ENCODE measurements at regions not wholly inside any gene's neighbourhood (a gene's known extent, or its start where the extent isn't known, plus 50 kb on each side); places are given as distances from the start of the nearest gene placed in this dataset.

GRCh38 chr2:38448692-38449410 lies 71.8 kb upstream of the ATL2 start:
- TF ChIP-seq CTCF (IDR thresholded peaks at IDR 0.05) = no peak
- no peak for TF ChIP-seq POLR2A (IDR thresholded peaks at IDR 0.05)
- no peak for TF ChIP-seq EP300 (IDR thresholded peaks at IDR 0.05)

Measured in ovary (tissue), 3 donors.